Suprapubic skin (tissue), 4 donors: ENCODE measurements at regions not wholly inside any gene's neighbourhood (a gene's known extent, or its start where the extent isn't known, plus 50 kb on each side); places are given as distances from the start of the nearest gene placed in this dataset.

ENCODE experiments used
- DNase-seq, 2 donors: peaks; one replicate each; pipeline ENCODE4 v3.0.0-alpha.2; 2019; ENCODE audit warnings: low spot score in 2 of 2
- H3K27ac ChIP-seq: fragments of 200-600 bp; sonication (generic); one replicate; pipeline ENCODE4 v1.5.1; 2019
- H3K27me3 ChIP-seq: fragments of 200-600 bp; sonication (generic); one replicate; pipeline ENCODE4 v1.5.1; 2019
- H3K36me3 ChIP-seq: fragments of 200-600 bp; sonication (generic); one replicate; pipeline ENCODE4 v1.5.1; 2019
- H3K4me1 ChIP-seq: fragments of 200-600 bp; sonication (generic); one replicate; pipeline ENCODE4 v1.5.1; 2019
- H3K4me3 ChIP-seq: fragments of 200-600 bp; sonication (generic); one replicate; pipeline ENCODE4 v1.5.1; 2019; ENCODE audit warnings: mild to moderate bottlenecking
- H3K9me3 ChIP-seq: fragments of 200-600 bp; sonication (generic); one replicate; pipeline ENCODE4 v1.5.1; 2019
- CTCF ChIP-seq, 2 donors: fragments of 200-600 bp in 1 of 2; fragments of 450-650 bp in 1 of 2; sonication (generic) in 1 of 2; IDR thresholded peaks; one replicate each; pipeline ENCODE4 v1.5.1; 2016 to 2019; ENCODE audit warnings: antibody characterized with exemption in 2 of 2, mild to moderate bottlenecking in 1 of 2, moderate library complexity in 1 of 2
- EP300 ChIP-seq: sonication (generic); formaldehyde crosslinking; IDR thresholded peaks from one replicate; pipeline ENCODE4 v1.6.1; 2017; ENCODE audit warnings: antibody characterized with exemption
- POLR2A ChIP-seq, 2 donors: fragments of 450-650 bp; IDR thresholded peaks; one replicate each; pipeline ENCODE4 v1.6.1; 2017; ENCODE audit warnings: antibody characterized with exemption in 2 of 2, mild to moderate bottlenecking in 2 of 2, moderate library complexity in 2 of 2
- POLR2AphosphoS5 ChIP-seq, 3 donors: sonication (generic); formaldehyde crosslinking; IDR thresholded peaks; one replicate each; pipeline ENCODE4 v1.6.1; 2017; ENCODE audit warnings: antibody characterized with exemption in 3 of 3
- WGBS: methylation state at CpG from one replicate; pipeline ENCODE4 v1.1.5; 2018; 5-methylcytosine and 5-hydroxymethylcytosine counted together

- DNase-seq: no peak
- no peaks in the 10 kb centered on the region for H3K27me3 ChIP-seq
- peaks cover 9% of the 10 kb centered on the region for H3K4me1 ChIP-seq
- H3K36me3 ChIP-seq: no peaks in the 10 kb centered on the region
- TF ChIP-seq POLR2A (IDR thresholded peaks at IDR 0.05) (no peak), POLR2AphosphoS5 (IDR thresholded peaks at IDR 0.05) (no peak), EP300 (no peak)
- WGBS: 71% methylated on average over 4 of the region's 4 CpGs
- H3K27ac ChIP-seq: no peak overlapping the region
- no peaks in the 10 kb centered on the region for H3K9me3 ChIP-seq
- H3K4me3 ChIP-seq: no peak overlapping the region
These were observed 246.7 kb upstream of the TLL1 start for GRCh38 chr4:165626316-165626715.

GRCh38 chr4:165627128-165627527, 245.9 kb upstream of the TLL1 start:
- no peak for DNase-seq
- Histone ChIP-seq H3K9me3 (no peaks in the 10 kb centered on the region), H3K4me3 (no peak overlapping the region), H3K27ac (no peak overlapping the region), H3K4me1 (peaks cover 17% of the 10 kb centered on the region), H3K27me3 (no peaks in the 10 kb centered on the region), H3K36me3 (no peaks in the 10 kb centered on the region)
- TF ChIP-seq EP300: no peak
- no peak for TF ChIP-seq POLR2A (IDR thresholded peaks at IDR 0.05)
- TF ChIP-seq CTCF (IDR thresholded peaks at IDR 0.05): no peak
- TF ChIP-seq POLR2AphosphoS5 (IDR thresholded peaks at IDR 0.05): no peak
- 65% methylated on average over 3 of the region's 3 CpGs for WGBS

GRCh38 chr4:165627548-165627947, 245.5 kb upstream of the TLL1 start:
- peaks cover 20% of the 10 kb centered on the region for H3K4me1 ChIP-seq
- no peaks in the 10 kb centered on the region for H3K27me3 ChIP-seq
- WGBS: 83% methylated on average over 5 of the region's 5 CpGs
- H3K36me3 ChIP-seq: no peaks in the 10 kb centered on the region
- H3K9me3 ChIP-seq: no peaks in the 10 kb centered on the region
- no peak overlapping the region for H3K27ac ChIP-seq
- no peak for TF ChIP-seq EP300
- no peak for DNase-seq
- H3K4me3 ChIP-seq: no peak overlapping the region

- H3K4me3 ChIP-seq: no peak overlapping the region
- H3K27ac ChIP-seq: no peak overlapping the region
- H3K4me1 ChIP-seq: peaks cover 20% of the 10 kb centered on the region
- WGBS: 75% methylated on average over 3 of the region's 3 CpGs
- TF ChIP-seq POLR2A (IDR thresholded peaks at IDR 0.05) (no peak), EP300 (no peak), POLR2AphosphoS5 (IDR thresholded peaks at IDR 0.05) (no peak)
- DNase-seq: no peak
- H3K9me3 ChIP-seq: no peaks in the 10 kb centered on the region
- H3K36me3 ChIP-seq: no peaks in the 10 kb centered on the region
- H3K27me3 ChIP-seq: no peaks in the 10 kb centered on the region
These were observed 244.5 kb upstream of the TLL1 start for GRCh38 chr4:165628572-165628971.

- Histone ChIP-seq H3K36me3 (no peaks in the 10 kb centered on the region), H3K27me3 (no peaks in the 10 kb centered on the region), H3K4me1 (peaks cover 20% of the 10 kb centered on the region), H3K27ac (no peak overlapping the region), H3K9me3 (no peaks in the 10 kb centered on the region), H3K4me3 (no peak overlapping the region)
- DNase-seq: no peak
- no peak for TF ChIP-seq EP300
- no peak for TF ChIP-seq POLR2A (IDR thresholded peaks at IDR 0.05)
- no peak for TF ChIP-seq POLR2AphosphoS5 (IDR thresholded peaks at IDR 0.05)
- TF ChIP-seq CTCF (IDR thresholded peaks at IDR 0.05): no peak
These were observed 242.4 kb upstream of the TLL1 start for GRCh38 chr4:165630671-165631070.

- H3K36me3 ChIP-seq: no peaks in the 10 kb centered on the region
- H3K27me3 ChIP-seq: no peaks in the 10 kb centered on the region
- H3K9me3 ChIP-seq: no peaks in the 10 kb centered on the region
- no peak overlapping the region for H3K4me3 ChIP-seq
- peaks cover 20% of the 10 kb centered on the region for H3K4me1 ChIP-seq
- no peak for DNase-seq
- H3K27ac ChIP-seq: peak overlapping the region; percentile 66
- TF ChIP-seq CTCF (IDR thresholded peaks at IDR 0.05) (no peak), EP300 (no peak), POLR2A (IDR thresholded peaks at IDR 0.05) (no peak), POLR2AphosphoS5 (IDR thresholded peaks at IDR 0.05) (no peak)
- 44% methylated on average over 3 of the region's 3 CpGs for WGBS
These were observed 241.7 kb upstream of the TLL1 start for GRCh38 chr4:165631208-165631894.

GRCh38 chr4:165631912-165632311, 241.1 kb upstream of the TLL1 start:
- 37% methylated on average over 3 of the region's 3 CpGs for WGBS
- no peaks in the 10 kb centered on the region for H3K36me3 ChIP-seq
- no peak for TF ChIP-seq EP300
- no peak for TF ChIP-seq CTCF (IDR thresholded peaks at IDR 0.05)
- TF ChIP-seq POLR2AphosphoS5 (IDR thresholded peaks at IDR 0.05): no peak
- no peaks in the 10 kb centered on the region for H3K27me3 ChIP-seq
- no peak for DNase-seq
- H3K4me1 ChIP-seq: peaks cover 20% of the 10 kb centered on the region
- H3K27ac ChIP-seq: peak overlapping the region; percentile 66
- H3K4me3 ChIP-seq: no peak overlapping the region
- H3K9me3 ChIP-seq: no peaks in the 10 kb centered on the region
